ENCODE measurements at regions not wholly inside any gene's neighbourhood (a gene's known extent, or its start where the extent isn't known, plus 50 kb on each side); places are given as distances from the start of the nearest gene placed in this dataset.
"Not testable (repeated sequence)": the region's sequence is repeated elsewhere in the genome, so short reads cannot be mapped to it uniquely, and the experiment has no call there.

DNA sequence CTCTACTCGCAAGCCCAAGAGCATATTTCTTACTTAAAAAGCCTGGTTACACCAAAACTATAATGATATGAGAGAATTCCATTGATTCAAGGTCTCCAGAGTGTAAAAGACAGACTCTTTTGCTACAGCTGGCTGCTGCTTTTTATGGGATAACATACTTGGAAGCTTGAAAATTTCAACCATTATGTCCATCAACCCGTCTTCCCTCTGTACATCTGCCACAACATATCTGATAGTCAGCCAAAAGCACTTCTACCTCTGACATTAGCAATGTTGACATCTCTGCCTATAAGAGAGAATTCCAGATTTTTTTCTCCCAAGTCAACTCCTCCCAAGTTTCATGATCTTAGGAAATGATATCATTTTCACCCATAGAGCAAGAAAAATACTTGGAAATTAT, 54.4 kb upstream of the IQCM start:
- DNase-seq, result no peak

DNA sequence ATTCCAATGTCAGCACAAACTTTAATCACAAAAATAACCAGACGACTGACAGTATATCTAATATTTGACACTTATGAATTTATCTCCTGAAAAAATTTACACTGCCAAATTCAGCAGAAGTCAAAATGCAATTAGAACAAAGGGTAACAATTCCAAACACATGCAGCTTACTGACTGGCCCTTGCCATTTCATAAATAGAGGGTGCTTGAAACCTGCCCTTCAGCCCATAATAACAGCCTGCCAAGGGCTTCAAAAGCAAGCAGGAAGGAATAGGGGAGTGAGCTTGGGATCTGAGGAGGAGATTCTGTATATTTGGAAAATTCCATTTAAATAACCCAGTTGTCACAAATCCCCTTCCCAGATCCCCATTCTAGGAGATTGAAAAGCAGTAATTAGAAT, 66.1 kb upstream of the IQCM start:
- no peak for DNase-seq

DNA sequence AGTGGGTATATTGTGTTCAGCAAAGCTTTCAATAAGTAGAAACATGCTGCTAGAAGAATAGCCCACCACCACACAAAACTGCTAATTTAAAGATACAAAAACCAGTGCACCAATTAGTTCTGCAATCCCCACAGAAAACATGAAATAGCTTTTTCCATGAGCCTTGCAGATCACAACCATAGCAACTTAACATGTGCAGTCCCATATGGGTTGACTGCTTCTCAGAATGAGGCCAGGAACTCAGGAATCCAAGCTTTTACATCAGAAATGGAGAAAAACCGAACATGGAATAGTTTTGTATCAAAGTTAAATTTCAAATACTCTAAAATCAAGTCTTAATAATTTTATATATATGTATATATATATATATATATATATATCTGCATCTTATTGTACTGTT, 66.6 kb upstream of the IQCM start:
- DNase-seq, result no peak

DNA sequence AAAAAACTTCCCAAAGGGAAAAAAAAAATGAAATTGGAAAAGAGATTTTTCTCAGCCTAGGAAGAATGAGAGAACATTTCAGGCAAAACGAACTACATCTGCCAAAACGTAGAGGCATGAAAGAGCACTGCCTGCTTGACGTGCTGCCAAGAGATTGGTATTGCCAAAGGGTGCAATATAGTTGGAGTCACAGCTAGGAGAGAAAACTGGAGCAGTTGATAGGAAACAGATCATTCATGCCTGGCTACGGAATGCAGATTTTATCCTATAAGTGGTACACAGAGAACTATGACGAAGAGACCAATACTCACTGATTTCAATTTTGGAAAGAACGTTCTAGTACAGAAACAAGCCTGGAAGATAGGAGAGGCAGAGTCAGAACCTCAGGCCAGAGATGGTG, 68.4 kb upstream of the IQCM start:
- DNase-seq, result no peak

DNA sequence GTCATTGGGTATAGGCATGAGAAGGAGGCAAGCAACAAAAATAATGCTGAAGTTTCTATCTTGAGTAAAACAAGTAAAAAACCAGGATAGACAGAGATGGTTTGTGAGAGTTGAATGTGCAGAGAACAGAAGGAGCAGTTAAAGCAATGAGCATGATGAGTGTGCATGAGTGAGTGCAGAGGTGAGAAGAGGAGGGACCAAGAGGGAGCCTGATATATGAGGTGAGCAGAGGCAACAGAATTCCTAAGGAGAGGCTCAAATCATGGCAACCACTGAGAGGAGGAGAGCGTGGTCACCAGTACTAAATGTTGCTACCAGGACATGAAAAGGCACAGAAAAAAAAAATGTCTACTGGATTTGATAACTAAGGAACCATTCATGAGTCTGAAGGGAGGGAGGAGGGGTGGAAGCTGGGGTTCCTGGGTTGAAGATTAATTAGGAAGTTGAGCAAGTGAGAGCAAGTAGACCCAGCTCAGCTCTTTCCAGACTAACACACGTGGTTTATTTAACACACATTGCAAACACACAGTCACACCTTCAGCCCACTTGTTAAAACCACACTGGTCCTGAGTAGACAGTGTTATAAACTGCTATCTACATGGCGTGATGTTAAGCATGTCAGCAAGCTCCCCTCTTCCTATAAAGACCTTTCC, 69.0 kb upstream of the IQCM start:
- DNase-seq, result no peak

DNA sequence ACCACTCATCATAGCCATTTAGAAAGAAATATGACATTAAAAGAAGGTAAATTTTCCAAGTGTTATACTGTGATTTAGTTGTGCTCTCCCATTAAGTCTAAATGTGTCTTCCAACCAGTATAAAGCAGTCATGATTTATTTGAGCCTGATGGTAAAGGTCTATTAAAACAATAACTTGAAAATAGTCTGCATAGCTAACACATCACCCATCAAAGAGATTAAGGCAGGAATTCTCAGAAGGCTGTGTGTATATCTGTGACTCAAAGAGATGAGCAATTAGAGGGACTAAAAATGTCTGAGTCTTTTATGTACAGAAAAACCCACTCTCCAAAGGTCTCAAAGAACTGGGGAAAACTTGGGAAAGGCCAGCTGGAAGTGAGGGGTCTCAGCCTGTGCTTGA, 70.3 kb upstream of the IQCM start:
- no peak for DNase-seq

DNA sequence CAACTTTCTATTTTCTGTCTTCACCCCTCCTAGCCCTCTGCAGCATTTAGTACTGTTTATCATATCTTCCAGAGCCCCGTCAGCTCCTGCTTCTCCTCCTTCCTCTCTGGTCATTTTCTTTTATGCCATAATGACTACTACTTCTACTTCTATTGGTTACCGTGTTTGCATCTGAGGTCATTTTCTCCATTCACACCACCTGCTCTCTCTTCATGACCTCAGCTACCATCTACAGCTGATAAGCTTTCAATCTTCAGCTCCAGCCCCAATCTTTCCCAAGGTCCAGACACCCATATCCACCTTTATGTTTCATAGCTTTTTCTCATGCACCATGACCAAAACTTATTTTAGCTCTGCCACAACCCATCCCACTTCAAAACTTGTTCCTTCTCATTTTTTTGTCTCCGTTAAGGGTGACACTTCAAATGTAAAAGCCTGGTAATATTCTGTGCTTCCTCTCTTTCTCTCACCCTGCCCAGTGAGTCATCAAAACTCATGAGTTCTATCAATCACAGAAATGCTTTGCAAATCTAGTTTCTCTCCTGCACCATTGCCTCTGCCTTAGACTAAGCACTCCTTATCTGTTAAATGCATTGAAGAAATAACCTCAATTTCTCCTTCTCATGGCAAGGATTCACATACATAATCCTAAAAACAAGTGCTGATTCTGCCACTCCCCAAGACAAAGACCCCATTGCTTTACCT, 71.3 kb upstream of the IQCM start:
- no peak for DNase-seq

DNA sequence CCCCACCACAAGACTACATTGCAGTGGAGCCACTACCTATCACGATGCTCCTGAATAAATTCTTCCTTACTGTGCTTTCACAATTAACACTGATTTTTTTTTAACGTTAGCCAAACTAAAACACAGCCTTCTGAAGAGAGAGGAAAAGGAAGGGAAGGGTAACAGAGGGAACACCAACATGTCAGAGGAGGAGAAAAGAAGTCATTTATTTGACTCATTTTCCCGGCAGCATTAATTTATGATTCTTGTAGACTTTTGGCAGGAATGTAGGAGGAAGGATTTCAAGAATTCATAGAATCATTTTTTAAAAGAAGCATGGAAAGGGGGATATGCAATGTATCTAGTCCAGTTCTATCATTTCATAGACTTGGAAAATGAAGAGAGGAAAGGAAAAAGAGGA, 74.3 kb upstream of the IQCM start:
- no peak for DNase-seq

DNA sequence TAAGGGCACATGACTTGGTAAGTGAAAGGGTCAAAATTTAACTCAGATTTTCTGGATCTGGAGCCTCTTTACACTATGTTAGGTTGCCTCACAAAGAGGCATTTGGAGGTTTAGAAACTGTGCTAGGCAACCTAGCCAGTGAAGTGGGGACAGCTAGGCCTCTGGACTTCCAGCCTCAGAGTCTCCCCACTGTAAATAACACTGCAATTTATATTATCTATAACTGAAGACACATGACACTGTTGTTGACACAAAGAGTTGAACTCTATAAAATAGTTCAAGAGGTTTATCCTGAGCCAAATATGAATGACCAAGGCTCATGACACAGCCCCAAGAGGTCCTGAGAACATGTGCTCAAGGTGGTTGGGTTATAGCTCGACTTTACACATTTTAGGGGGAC, 74.9 kb upstream of the IQCM start:
- DNase-seq, result no peak

DNA sequence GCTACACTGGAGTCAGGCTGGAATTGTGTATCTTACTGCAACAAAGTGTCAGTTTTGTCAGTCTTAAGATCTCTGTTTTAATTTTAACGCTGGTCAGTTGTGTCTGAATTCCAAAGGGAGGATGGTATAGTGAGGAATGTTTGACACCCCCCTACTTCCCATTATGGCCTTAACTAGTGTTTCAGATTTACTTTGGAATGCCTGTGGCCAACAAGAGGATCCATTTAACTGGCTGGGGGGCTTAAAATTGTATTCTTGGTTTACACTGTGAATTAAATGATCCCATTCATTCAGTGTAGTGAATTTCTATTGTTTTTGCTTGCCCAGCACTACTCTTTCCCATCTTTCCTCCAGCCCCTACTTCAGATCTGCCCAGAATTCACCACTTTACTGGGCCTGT, 75.8 kb upstream of the IQCM start:
- no peak for DNase-seq

DNA sequence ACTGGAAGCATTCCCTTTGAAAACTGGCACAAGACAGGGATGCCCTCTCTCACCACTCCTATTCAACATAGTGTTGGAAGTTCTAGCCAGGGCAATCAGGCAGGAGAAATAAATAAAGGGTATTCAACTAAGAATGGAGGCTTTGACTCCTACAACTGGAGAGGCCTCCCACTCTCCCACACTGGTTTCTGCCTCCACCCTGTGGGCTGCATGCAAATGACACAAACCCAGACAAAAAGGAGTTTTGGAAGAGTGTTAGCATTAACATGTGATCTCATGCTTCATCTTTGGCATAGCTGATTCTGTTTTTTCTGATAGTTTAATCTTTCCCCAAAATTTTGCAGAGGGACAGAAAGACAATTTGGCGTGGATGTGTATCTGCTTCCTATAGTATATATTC, 80.8 kb upstream of the IQCM start:
- no peak for DNase-seq

DNA sequence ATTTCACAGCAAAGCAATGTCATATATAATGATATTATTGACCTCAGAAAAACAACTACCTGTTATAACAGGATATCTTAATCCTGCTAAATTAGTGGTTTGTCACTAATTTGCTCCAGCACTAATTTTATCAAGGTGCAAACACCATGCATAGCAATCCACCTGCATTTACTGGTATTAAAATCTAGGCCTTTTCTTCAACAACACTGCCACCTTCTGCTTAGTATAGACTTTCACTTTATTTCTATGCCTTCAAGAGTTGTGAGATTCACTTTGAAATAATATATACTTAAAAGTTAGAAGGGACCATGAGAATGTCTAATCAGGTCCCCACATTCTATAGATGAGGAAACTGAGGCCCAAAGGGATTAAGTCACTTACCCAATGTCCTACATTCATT, 82.1 kb upstream of the IQCM start:
- DNase-seq, result no peak

DNA sequence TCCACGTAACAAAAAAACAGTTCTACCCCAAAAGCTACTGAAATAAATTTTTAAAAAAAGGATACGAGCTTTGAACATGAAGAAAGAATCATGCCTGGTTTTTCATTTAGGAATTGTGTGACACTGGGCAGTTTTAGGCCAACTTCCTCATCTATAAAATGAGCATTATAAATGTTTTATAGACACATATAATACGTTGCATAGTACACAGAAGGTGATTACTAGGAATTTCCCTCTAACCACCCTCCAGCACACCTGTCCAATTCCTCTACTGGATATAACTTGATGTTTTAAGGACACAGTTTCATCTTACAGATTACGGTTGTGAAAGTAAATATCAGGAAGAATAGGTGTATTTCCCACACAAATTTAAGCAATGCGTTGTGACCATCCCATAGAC, 85.5 kb upstream of the IQCM start:
- no peak for DNase-seq

DNA sequence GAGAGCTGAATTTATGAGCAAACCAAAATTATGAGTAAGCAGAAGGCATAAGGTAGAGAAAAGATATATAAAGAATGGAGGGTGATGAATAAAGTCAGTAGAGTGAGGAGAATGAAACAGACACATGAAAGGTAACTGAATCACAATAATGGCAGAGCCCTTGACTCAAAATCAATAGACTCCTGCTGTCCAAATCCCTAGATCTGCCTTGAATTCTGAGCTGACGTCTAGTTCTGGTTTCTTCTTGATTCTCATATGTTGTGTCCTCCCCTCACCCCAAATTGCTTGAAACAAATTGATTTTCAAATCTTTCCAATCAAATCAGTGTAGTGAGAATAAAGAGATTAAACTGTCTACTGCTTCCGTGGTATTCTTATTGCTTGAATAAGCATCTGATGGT, 86.6 kb upstream of the IQCM start:
- DNase-seq, result no peak

DNA sequence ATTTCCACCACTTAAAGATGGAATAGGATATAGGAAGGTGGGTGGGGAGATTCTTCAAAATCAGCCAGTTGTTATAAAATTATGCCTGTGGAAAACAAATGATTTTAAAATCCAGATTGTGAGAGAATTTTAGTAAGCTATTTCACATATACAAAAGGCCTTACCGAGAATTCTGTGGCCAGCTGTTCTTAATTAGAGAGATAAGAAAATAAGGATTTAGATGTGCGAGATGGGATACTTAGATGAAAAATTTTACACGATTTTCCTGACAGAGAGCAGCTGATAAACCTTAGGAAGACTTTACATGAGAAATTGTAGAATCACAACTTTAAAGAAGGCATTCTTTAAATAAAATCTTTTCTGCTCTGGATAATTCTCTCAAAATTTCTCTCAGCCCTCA, 94.5 kb upstream of the IQCM start:
- no peak for DNase-seq

DNA sequence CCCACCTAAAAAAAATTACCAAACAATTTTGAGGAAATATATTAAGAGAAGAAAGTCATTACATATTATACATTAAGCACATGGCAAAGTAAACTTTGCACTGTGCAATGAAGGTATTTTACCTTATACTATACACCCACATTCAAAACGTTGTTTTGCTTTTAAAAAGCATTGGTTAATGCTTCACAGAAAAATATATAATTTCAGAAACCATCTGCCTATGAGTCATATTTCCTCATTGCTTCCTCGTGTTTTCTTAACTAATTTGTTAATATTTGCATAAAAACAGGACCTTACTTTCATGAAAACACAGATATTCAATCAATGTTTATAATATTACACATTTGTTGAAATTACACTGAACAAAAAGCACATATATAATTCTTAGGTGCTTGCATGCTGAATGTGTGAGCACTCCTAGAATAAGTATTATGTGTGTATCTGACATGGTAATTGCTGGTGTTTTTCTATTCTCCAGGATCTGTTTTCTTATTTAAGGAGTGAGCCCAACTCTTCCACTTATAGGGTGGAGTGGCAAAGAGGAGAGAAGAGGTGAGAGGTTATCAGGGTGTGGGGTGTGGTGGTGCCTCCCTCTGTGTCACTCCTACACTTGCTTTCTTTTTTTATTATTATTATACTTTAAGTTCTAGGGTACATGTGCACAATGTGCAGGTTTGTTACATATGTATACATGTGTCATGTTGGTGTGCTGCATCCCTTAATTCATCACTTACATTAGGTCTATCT, 95.1 kb upstream of the IQCM start:
- DNase-seq, result no peak

DNA sequence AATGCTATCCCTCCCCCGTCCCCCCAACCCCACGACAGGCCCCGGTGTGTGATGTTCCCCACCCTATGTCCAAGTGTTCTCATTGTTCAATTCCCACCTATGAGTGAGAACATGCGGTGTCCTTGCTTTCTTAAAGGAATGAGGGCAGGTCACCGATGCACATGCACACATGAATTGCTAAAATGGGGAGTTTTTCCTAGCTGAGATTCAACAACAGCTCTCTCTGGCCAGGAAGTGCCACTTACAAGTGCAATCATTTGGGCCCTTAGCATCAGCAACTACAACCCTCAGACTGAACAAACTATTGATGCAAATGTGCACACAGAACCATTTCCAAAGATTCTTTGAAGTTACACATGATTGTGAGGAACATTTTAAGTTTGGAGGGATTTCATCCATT, 95.7 kb upstream of the IQCM start:
- no peak for DNase-seq

DNA sequence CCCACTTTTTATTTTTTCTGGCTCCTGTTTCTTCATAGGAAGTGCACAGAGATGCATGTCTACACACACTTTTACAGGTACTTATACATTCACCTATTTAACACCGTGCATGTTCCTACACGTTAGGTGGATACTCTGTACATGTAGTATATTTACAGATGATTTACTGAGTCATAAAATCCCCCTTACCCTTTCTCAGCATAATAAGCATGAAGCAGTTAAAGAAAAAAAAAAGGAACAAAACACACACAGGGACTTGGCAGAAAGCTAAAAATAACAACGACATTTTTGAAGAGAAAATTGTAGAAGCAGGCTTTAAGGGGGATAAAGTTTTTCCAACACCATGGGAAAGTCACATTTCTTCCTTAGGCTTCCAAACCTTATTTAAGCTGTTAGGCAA, 96.4 kb upstream of the IQCM start:
- DNase-seq, result no peak

DNA sequence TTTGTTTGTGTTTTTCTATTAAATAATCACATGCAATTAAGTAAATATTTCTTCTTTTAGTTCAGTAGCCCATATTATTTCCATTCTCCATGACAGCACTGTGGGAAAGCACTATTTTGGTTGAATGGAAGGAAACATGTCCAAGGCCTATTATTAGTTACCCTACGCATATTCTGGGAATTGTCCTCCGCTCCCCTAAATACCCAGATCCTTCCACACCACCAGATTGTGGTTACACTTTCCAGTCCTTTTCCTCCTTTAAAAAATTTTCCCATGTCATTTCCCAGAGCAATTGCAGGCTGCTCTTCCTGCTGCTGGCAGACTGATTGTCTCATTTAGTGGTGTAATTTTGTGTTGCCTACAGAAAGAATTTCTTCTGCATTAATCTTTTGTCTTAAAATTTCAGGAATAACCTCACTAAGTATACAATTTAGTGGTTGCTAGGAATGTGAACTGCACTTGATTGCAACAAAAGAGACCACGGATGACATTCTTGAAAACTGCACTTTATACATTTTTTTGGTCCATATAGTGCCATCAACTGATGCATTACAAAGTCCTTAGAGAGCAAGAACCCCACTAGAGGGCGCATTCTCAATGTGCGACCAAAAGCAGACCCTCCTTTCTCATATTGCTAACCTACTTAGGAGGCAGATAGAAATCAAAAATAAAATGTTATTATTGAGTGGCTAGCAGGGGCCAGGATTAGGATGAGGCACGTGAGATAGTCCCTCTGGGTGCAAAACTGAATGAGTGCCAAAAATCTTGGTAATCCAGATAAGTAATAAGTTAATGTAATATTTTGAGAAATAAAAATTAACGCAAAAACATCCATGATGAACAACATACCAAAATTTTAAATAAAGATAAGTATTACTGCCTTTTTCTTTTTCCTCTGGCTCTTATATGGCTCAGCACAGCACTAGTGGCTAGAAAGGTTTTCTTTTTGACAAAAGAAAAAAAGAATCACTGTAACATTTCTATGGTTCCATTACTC, 98.8 kb upstream of the IQCM start:
- no peak for DNase-seq

DNA sequence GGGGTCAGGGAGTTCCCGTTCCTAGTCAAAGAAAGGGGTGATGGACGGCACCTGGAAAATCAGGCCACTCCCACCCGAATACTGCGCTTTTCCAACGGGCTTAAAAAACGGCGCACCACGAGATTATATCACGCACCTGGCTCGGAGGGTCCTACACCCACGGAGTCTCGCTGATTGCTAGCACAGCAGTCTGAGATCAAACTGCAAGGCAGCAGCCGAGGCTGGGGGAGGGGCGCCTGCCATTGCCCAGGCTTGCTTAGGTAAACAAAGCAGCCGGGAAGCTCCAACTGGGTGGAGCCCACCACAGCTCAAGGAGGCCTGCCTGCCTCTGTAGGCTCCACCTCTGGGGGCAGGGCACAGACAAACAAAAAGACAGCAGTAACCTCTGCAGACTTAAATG, 100.1 kb upstream of the IQCM start:
- not testable (repeated sequence) for DNase-seq

DNA sequence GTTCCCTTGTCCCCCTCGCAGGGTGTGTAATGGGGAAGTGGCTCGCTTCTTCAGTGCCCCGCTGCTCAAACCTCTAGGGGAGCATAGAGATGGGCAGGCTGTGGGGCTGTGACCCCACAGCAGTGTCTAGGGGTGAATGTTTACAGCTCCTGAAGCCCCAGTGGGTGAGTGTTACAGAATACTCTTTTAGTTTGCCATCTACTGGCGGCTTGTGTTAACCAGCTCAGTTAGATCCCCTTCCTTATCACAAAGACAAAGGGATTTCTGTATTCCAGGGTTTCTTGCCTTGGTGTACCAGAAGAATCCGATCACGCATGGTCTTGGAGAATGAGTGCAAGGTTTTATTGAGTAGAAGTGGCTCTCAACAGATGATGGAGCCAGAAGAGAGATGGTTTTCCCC, 108.1 kb upstream of the IQCM start:
- DNase-seq, result no peak

DNA sequence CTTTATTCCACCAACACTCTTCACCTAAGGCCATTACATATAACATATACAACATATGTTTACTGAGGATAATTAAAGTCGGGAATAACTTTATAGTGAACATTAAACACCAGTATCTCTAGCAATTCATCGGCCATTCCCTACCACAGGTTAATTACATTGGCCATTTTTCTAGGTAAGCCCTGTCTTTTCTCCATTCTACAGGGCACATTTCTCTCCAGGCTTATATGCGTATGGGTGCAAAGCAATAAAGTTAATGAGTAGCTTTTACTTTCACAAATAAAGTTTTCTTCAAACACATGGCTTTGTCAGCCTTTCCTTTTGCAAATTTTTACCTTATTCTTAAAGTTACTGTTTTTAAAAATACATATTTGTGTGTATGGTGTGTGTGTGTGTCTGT, 111.9 kb upstream of the IQCM start:
- no peak for DNase-seq

DNA sequence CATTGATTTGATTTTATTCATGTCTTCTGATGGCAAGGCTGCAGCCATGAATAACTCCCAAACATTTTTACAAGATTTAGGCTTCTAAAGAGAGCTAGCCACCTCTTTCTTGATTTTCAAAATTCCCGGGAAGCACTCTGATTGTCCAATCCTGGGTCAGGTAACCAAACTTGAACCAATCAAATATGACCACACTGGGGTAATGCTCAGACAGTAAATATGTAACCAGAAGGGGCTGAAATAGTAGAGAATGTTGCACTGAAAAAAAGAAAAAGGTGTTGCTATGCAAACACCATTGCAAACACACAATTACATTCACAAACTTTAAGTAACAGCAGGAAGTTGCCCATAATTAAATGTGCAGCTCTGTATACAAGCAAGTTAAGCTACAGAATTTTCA, 112.9 kb upstream of the IQCM start:
- no peak for DNase-seq
